Mesendoderm (in vitro differentiated cells): ENCODE measurements at regions not wholly inside any gene's neighbourhood (a gene's known extent, or its start where the extent isn't known, plus 50 kb on each side); places are given as distances from the start of the nearest gene placed in this dataset.
A peak's percentile ranks its signal among the peaks of the same experiment; 100 is the strongest.
"Not testable (repeated sequence)": the region's sequence is repeated elsewhere in the genome, so short reads cannot be mapped to it uniquely, and the experiment has no call there.

ENCODE experiments used
- DNase-seq: peaks from one replicate; pipeline ENCODE4 v3.0.0; 2013
- H2AK5ac ChIP-seq: 2 replicates; pipeline ENCODE4 v1.6.1; 2013; ENCODE audit warnings: low read length, inconsistent platforms
- H2BK120ac ChIP-seq: 2 replicates; pipeline ENCODE4 v1.6.1; 2013; ENCODE audit warnings: low read depth, mild to moderate bottlenecking, low read length, moderate library complexity, mixed read lengths
- H2BK15ac ChIP-seq: replicated peaks from 2 replicates; pipeline ENCODE4 v1.6.1; 2013; ENCODE audit warnings: low read depth, mild to moderate bottlenecking, moderate library complexity
- H2BK5ac ChIP-seq: 2 replicates; pipeline ENCODE4 v1.6.1; 2013; ENCODE audit warnings: low read length, inconsistent platforms
- H3K18ac ChIP-seq: 2 replicates; pipeline ENCODE4 v1.6.1; 2013; ENCODE audit warnings: mild to moderate bottlenecking, low read length, mixed read lengths
- H3K23ac ChIP-seq: one replicate; pipeline ENCODE4 v1.6.1; 2013; ENCODE audit warnings: low read length
- H3K27ac ChIP-seq: 2 replicates; pipeline ENCODE4 v1.5.1; 2013; ENCODE audit warnings: low read depth, mild to moderate bottlenecking, inconsistent platforms, low read length, moderate library complexity
- H3K27me3 ChIP-seq: 2 replicates; pipeline ENCODE4 v1.6.1; 2013; ENCODE audit warnings: low read length, control low read depth, mild to moderate bottlenecking, inconsistent platforms; ENCODE audit not compliant: insufficient read depth, poor library complexity
- H3K36me3 ChIP-seq: 2 replicates; pipeline ENCODE4 v1.6.1; 2013; ENCODE audit warnings: low read length, inconsistent platforms; ENCODE audit not compliant: control insufficient read depth, insufficient read depth
- H3K4ac ChIP-seq: one replicate; pipeline ENCODE4 v1.6.1; 2013; ENCODE audit warnings: low read depth, mild to moderate bottlenecking, low read length, moderate library complexity
- H3K4me1 ChIP-seq: 2 replicates; pipeline ENCODE4 v1.6.1; 2013; ENCODE audit warnings: low read depth, low read length, inconsistent platforms; ENCODE audit not compliant: control insufficient read depth
- H3K4me2 ChIP-seq: 2 replicates; pipeline ENCODE4 v1.6.1; 2013; ENCODE audit warnings: low read length
- H3K4me3 ChIP-seq: 2 replicates; pipeline ENCODE4 v1.5.1; 2013; ENCODE audit warnings: mild to moderate bottlenecking, low read length
- H3K56ac ChIP-seq: one replicate; pipeline ENCODE4 v1.6.1; 2013; ENCODE audit warnings: low read length
- H3K79me1 ChIP-seq: 2 replicates; pipeline ENCODE4 v1.6.1; 2013; ENCODE audit warnings: low read length, inconsistent platforms
- H3K79me2 ChIP-seq: 2 replicates; pipeline ENCODE4 v1.6.1; 2013; ENCODE audit warnings: mild to moderate bottlenecking, low read length; ENCODE audit not compliant: control insufficient read depth, insufficient read depth
- H3K9ac ChIP-seq: 2 replicates; pipeline ENCODE4 v1.6.1; 2013; ENCODE audit warnings: low read length, inconsistent platforms
- H4K5ac ChIP-seq: one replicate; pipeline ENCODE4 v1.6.1; 2013; ENCODE audit warnings: low read length
- H4K8ac ChIP-seq: one replicate; pipeline ENCODE4 v1.6.1; 2013; ENCODE audit warnings: low read depth, mild to moderate bottlenecking, control low read depth, low read length, moderate library complexity
- WGBS: extraction: QIAGEN DNeasy Blood & Tissue Kit; methylation state at CpG from one replicate; pipeline ENCODE4 v1.1.7; 2013; ENCODE audit warnings: low lambda C conversion rate, missing lambda C conversion rate; ENCODE audit not compliant: insufficient coverage; ENCODE audit errors: extremely low coverage; 5-methylcytosine and 5-hydroxymethylcytosine counted together

DNA sequence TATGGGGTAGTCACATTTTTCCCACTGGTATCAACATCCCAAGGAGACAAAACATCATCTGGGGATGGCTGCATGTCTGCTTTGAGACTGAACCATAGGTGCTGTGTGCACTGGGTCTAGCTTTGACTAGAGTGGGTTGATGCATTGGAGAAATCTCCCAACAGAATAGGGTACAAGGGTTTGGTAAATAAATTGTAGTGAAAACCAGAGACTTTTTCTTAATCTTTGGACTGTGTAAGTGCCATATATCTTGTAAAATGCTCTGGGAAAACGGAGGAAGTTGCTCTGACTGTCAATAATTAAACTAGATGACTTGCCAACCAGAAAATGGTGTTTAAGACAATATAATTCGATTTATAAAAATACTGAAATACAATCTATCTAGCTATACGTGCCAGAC lies 1064.0 kb upstream of the SLIT2 start:
- no peak overlapping the region for H3K23ac ChIP-seq
- H3K36me3 ChIP-seq: no peaks in the 10 kb centered on the region
- no peak overlapping the region for H3K27ac ChIP-seq
- peak overlapping the region; percentile 43 for H3K4ac ChIP-seq
- peak overlapping the region; percentile 38 for H2BK5ac ChIP-seq
- WGBS: no CpG with 5 or more reads among the region's 3 CpGs
- H3K4me2 ChIP-seq: no peak overlapping the region
- no peak overlapping the region for H3K4me3 ChIP-seq
- H4K5ac ChIP-seq: no peak overlapping the region
- H3K9ac ChIP-seq: no peak overlapping the region
- H3K56ac ChIP-seq: peak overlapping the region; percentile 42
- no peak overlapping the region for H4K8ac ChIP-seq
- H3K79me1 ChIP-seq: no peaks in the 10 kb centered on the region
- H2BK120ac ChIP-seq: peak overlapping the region; percentile 89
- peaks cover 4% of the 10 kb centered on the region for H3K4me1 ChIP-seq
- H2AK5ac ChIP-seq: peak overlapping the region; percentile 2
- H3K79me2 ChIP-seq: no peaks in the 10 kb centered on the region
- H3K18ac ChIP-seq: peak overlapping the region; percentile 41
- H2BK15ac ChIP-seq: no peak overlapping the region
- no peaks in the 10 kb centered on the region for H3K27me3 ChIP-seq
- DNase-seq: no peak

DNA sequence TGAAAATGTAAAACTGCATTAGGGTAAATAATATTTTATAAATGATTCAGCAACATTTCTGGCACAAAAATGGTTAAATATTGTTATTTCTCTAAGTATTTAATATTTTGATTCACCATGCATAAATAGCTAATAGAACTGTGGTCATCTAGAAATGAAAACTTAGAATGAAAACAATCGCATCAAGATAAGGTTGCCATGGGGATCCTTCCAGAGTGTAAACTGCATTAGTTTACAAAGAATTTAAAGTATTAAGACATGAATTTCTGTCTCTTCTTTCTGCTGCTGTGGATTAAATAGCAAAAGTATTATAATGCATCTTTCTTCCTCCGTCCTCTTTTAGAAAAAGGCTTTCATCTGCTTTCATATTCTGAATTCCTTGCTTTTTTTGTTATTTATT lies 1064.6 kb upstream of the SLIT2 start:
- Histone ChIP-seq H4K5ac (no peak overlapping the region), H2BK15ac (no peak overlapping the region), H2BK120ac (no peak overlapping the region), H2BK5ac (no peak overlapping the region), H2AK5ac (no peak overlapping the region), H3K23ac (no peak overlapping the region), H3K4me2 (no peak overlapping the region), H3K4me1 (peaks cover 4% of the 10 kb centered on the region), H3K4me3 (no peak overlapping the region), H4K8ac (no peak overlapping the region), H3K36me3 (no peaks in the 10 kb centered on the region), H3K4ac (no peak overlapping the region), H3K79me1 (no peaks in the 10 kb centered on the region), H3K27me3 (no peaks in the 10 kb centered on the region), H3K9ac (no peak overlapping the region), H3K56ac (no peak overlapping the region), H3K79me2 (no peaks in the 10 kb centered on the region), H3K18ac (no peak overlapping the region), H3K27ac (no peak overlapping the region)
- peak; percentile 38 for DNase-seq
- no CpG with 5 or more reads among the region's 2 CpGs for WGBS

DNA sequence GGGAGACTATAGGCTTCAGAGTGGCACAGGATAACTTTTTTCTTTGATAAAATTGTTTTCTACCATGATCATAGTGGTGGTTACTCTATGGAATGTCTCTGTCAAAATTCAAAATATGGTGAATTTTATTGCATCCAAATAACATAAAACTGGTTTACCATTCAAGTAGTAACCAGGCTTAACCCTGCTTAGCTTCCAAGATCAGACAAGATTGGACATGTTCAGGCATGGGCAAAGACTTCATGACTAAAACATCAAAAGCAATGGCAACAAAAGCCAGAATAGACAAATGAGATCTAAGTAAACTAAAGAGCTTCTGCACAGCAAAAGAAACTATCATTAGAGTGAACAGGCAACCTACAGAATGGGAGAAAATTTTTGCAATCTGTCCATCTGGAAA lies 1070.1 kb upstream of the SLIT2 start:
- H3K4me3 ChIP-seq, H3K79me1 ChIP-seq, H3K36me3 ChIP-seq, H3K18ac ChIP-seq, H3K27me3 ChIP-seq, H2BK5ac ChIP-seq, H2AK5ac ChIP-seq, H2BK15ac ChIP-seq, H4K5ac ChIP-seq, H3K4ac ChIP-seq, DNase-seq, H3K9ac ChIP-seq, H3K56ac ChIP-seq, H3K27ac ChIP-seq, H3K79me2 ChIP-seq, H3K4me2 ChIP-seq, H4K8ac ChIP-seq, H2BK120ac ChIP-seq, H3K4me1 ChIP-seq, H3K23ac ChIP-seq: not testable (repeated sequence)

DNA sequence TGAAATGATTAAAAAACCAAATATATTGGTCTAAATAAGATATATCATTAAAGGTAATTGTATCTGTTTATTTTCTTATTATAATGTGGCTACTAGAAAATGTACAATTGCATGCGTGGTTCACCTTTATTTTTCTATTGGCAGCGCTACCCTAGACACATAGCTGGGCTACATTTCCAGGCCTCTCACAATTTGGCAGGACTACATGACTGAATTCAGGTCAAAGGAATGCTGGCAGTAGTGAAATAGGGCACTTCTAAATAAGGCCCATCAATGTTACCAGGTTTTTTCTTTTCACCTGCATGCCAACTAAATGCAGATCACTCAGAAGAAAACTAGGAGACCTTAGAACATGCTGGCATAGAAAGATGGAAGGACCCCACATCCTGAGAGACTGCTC lies 1072.9 kb upstream of the SLIT2 start:
- no peak overlapping the region for H2BK15ac ChIP-seq
- H3K4me3 ChIP-seq: no peak overlapping the region
- no peaks in the 10 kb centered on the region for H3K79me2 ChIP-seq
- no peak overlapping the region for H3K56ac ChIP-seq
- DNase-seq: no peak
- H3K27ac ChIP-seq: no peak overlapping the region
- no peaks in the 10 kb centered on the region for H3K27me3 ChIP-seq
- no peak overlapping the region for H2BK120ac ChIP-seq
- H3K79me1 ChIP-seq: no peaks in the 10 kb centered on the region
- H2AK5ac ChIP-seq: no peak overlapping the region
- no peaks in the 10 kb centered on the region for H3K4me1 ChIP-seq
- H3K36me3 ChIP-seq: no peaks in the 10 kb centered on the region
- H3K9ac ChIP-seq: no peak overlapping the region
- no peak overlapping the region for H3K23ac ChIP-seq
- no peak overlapping the region for H4K8ac ChIP-seq
- no peak overlapping the region for H3K4ac ChIP-seq
- H3K18ac ChIP-seq: no peak overlapping the region
- no peak overlapping the region for H3K4me2 ChIP-seq
- no CpG with 5 or more reads among the region's 2 CpGs for WGBS
- H4K5ac ChIP-seq: no peak overlapping the region
- no peak overlapping the region for H2BK5ac ChIP-seq

DNA sequence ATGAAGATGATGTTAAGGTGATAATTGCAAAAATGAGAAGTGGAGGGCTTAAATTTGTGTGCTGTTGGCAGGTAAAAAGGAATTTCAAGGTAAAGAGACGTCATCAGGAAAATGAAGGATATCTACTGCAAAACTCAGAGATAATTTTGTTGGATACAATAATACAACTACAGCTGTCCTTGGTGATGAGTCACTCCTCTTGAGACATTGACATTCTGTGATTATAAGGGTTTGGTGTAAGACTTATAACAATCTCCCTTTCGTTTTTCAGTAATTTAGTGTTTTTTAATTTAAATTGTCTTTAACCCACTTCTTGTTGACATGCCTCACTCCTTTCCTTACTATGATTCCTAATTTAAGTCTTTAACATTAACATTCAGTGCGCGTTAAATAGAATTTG lies 1074.1 kb upstream of the SLIT2 start:
- WGBS: no CpG with 5 or more reads among the region's 4 CpGs
- Histone ChIP-seq H3K56ac (no peak overlapping the region), H2BK15ac (no peak overlapping the region), H3K4ac (no peak overlapping the region), H3K23ac (no peak overlapping the region), H3K79me2 (no peaks in the 10 kb centered on the region), H3K4me2 (no peak overlapping the region), H3K36me3 (no peaks in the 10 kb centered on the region), H3K4me3 (no peak overlapping the region), H2BK5ac (no peak overlapping the region), H3K27ac (no peak overlapping the region), H3K79me1 (no peaks in the 10 kb centered on the region), H3K9ac (no peak overlapping the region), H4K5ac (no peak overlapping the region), H3K4me1 (no peaks in the 10 kb centered on the region), H3K18ac (no peak overlapping the region), H4K8ac (no peak overlapping the region), H2AK5ac (no peak overlapping the region), H3K27me3 (no peaks in the 10 kb centered on the region), H2BK120ac (no peak overlapping the region)
- DNase-seq: no peak

DNA sequence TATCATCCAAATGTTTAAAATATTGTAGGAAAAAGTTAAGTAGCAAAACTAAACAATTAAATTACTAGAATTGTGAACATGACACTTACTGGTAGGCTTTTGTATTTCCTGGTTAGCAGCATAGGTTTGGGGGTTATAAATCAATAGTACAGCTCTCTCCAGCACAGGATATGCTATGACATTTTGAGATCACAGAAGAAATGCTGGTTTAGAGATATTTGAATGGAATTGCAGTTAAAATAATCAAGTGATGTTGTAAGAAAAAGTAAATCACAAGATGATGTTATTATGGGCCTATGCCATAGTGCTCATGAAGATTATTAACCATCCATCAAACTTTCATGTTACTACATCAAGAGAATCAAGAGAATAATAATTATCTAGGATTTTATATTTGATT lies 1079.9 kb upstream of the SLIT2 start:
- no peak overlapping the region for H2BK15ac ChIP-seq
- H3K4me3 ChIP-seq: no peak overlapping the region

More for the DNA sequence above, 1079.9 kb upstream of the SLIT2 start:
- no peak overlapping the region for H3K23ac ChIP-seq
- no peak overlapping the region for H4K8ac ChIP-seq
- no peak overlapping the region for H3K9ac ChIP-seq
- no peaks in the 10 kb centered on the region for H3K27me3 ChIP-seq
- H3K79me1 ChIP-seq: no peaks in the 10 kb centered on the region
- H3K18ac ChIP-seq: no peak overlapping the region
- H4K5ac ChIP-seq: no peak overlapping the region
- H2AK5ac ChIP-seq: no peak overlapping the region
- no peak overlapping the region for H3K56ac ChIP-seq
- H3K4ac ChIP-seq: no peak overlapping the region
- no peak overlapping the region for H2BK120ac ChIP-seq
- no peaks in the 10 kb centered on the region for H3K4me1 ChIP-seq
- no peak for DNase-seq
- no peak overlapping the region for H2BK5ac ChIP-seq
- no peaks in the 10 kb centered on the region for H3K36me3 ChIP-seq
- no peak overlapping the region for H3K4me2 ChIP-seq
- H3K79me2 ChIP-seq: no peaks in the 10 kb centered on the region
- no peak overlapping the region for H3K27ac ChIP-seq
